Activated T-helper 1 cell treated with anti-CD3 and anti-CD28 coated beads, Interleukin-2, amount 50 U/mL, for 16 hours (primary cell): ENCODE measurements at regions not wholly inside any gene's neighbourhood (a gene's known extent, or its start where the extent isn't known, plus 50 kb on each side); places are given as distances from the start of the nearest gene placed in this dataset.

Source experiments
- DNase-seq, 2 donors: peaks; one replicate each; pipeline ENCODE4 v3.0.0-alpha.2; 2020; ENCODE audit warnings: low read depth in 1 of 2, low spot score in 1 of 2

- no peak for DNase-seq
Measured at GRCh38 chr18:24561369-24561965, 101.0 kb downstream of the HRH4 start.

- DNase-seq: no peak
Measured at GRCh38 chr18:24567199-24567598, 106.8 kb downstream of the HRH4 start.

- DNase-seq: no peak
Measured at GRCh38 chr18:24570716-24571115, 110.3 kb downstream of the HRH4 start.

- DNase-seq: no peak
Measured at GRCh38 chr18:24582771-24583170, 122.3 kb downstream of the HRH4 start.

DNA sequence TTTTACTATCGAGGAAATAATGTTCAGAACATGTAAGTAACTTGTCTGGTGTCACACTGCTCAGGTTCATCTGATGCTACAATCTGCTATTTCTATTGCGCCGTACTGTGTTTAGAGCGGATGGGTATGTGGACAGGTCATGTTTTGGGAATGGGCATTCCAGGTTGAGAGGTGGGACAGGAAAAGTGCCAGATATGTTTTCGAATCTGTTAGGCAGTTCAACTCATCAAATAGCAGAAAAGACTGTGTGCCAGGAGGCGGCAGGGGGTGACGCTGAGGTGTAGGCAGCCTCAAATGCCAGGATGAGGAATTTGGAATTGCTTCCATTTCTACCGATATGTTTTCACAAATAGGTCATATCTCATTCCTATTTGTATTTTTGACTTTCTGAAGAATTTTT is 123.8 kb downstream of the HRH4 start:
- DNase-seq: no peak

GRCh38 chr18:24584813-24585212 is 124.4 kb downstream of the HRH4 start:
- DNase-seq: no peak

DNA sequence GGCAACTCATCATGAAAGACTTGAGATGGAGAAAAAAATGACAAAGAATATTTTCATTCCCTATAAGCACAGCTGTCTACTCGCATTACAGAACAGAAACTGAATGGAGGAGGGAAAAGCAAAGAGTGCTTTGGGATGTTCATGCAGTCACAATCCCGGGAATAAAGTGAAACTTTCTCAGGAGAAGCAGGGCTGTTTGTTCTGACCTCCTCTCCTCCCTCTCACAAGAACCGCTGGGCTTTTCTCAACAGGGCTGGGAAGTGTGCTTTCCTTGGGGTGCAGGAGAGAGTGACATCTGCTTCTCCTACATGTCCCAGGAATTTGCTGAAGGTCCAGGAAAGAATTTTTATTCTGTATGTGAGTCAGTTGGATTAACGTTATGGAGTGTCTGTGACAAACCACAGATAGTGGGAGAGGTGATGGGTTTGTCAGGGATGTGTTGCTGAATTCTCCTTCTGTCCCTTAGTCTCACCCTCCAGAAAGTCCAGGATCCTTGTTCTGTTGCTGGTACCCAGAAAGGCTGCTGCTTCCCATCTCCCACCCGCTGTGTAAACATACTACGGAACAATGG is 125.6 kb downstream of the HRH4 start:
- no peak for DNase-seq

- no peak for DNase-seq
Measured at GRCh38 chr18:24586662-24587360, 126.4 kb downstream of the HRH4 start.

- no peak for DNase-seq
Measured at GRCh38 chr18:24588440-24588839, 128.0 kb downstream of the HRH4 start.

DNA sequence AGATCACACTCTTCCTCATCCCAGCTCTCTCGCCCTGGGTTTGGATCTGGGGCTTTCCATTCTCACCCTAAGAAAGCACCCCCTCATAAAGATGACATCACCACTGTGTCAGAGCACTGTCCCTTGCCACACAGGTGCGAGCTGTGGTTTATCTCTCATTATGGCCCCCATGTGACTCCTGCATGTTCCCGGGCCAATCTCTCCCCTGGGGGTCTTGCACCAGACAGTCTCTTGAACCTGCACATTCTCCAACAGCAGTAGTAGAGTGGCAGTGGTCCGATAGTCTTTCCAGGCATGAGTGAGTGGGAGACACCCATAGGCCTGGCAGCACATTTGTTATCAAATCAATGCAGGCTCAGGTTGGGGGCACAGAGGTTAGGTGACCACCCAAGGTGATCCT is 130.5 kb downstream of the HRH4 start:
- DNase-seq: no peak

- no peak for DNase-seq
Measured at GRCh38 chr18:24593401-24593800, 133.0 kb downstream of the HRH4 start.

- no peak for DNase-seq
Measured at GRCh38 chr18:24593886-24594285, 133.4 kb downstream of the HRH4 start.

GRCh38 chr18:24595561-24596031 is 135.2 kb downstream of the HRH4 start:
- DNase-seq: no peak

DNA sequence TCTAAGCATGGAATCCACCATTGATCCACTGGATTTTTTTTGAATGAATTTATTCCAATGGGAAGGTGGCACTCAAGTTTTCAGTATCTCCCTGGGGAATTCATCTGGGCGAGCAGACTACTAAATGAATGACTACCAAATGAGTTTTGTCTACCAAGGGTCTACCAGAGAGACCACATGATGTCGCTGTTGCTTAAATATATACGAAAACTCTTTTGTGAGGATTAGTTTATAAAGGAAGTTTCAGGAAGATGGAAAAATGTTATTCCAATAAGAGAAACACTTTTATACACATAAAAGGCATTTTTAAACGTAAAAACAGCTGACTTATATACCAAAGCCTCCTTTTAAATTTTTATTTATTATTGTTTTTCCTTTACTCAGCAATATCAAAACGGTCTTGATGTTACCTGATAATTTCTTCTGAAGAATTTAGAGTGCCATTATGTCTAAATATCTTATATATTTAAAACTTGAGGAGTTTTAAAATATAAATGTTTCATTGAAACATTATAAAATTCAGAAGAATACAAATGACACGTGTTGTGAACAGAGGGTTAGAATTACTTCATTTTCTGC is 139.7 kb downstream of the HRH4 start:
- DNase-seq: no peak

DNA sequence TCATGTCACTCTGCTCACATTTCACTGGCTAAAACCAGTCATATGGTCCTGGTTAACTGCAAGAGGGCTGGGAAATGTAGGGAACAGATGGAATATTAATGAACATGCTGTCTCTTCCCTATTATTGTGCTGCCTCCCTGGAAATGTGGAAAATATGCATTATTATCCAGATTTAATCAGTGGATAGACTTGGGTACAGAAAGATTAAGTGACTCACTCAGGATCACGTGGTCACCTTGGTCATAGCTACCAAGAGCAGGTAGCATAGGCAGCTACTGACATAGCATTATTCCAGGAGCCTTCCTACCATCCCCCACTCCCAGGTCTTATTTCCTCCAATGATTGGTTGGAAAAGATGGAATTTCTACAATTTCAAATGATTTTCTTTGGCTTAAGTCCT is 141.1 kb downstream of the HRH4 start:
- no peak for DNase-seq

GRCh38 chr18:24602201-24602600 is 141.8 kb downstream of the HRH4 start:
- no peak for DNase-seq

GRCh38 chr18:24603151-24603550 is 142.7 kb downstream of the HRH4 start:
- no peak for DNase-seq

DNA sequence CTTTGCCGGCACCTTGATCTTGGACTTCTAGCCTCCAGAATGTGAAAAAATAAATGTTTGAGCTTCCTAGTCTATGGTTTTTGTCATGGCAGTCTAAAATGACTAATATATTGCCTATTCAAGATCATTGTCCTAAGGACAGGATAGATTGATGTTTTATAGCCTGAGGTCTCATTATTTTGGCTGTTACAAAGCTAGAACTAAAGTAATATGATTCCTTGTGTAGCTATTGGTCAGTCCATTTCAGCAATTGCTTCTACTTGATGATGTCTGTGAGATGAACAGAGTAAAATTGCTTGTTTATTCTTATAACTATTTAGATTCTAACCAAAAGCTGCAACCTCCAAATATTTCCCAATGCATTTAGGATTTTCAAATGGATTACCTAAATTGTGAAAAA is 145.0 kb downstream of the HRH4 start:
- DNase-seq: no peak

- DNase-seq: no peak
Measured at GRCh38 chr18:24609254-24609653, 148.8 kb downstream of the HRH4 start.

DNA sequence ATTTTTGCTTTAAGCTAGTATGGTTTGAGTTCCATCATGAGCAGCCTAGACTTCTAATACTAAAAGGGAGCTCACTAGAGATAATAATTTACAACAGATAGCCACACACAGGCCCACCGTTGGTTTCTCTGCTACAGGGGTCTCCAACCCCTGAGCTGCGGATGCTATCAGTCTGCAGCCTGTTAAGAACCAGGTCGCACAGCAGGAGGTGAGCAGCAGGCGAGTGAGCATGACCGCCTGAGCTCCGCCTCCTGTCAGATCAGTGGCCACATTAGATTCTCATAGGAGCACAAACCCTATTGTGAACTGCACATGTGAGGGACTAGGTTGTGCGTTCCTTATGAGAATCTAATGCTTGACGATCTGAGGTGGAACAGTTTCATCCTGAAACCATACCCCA is 150.6 kb downstream of the HRH4 start:
- no peak for DNase-seq

DNA sequence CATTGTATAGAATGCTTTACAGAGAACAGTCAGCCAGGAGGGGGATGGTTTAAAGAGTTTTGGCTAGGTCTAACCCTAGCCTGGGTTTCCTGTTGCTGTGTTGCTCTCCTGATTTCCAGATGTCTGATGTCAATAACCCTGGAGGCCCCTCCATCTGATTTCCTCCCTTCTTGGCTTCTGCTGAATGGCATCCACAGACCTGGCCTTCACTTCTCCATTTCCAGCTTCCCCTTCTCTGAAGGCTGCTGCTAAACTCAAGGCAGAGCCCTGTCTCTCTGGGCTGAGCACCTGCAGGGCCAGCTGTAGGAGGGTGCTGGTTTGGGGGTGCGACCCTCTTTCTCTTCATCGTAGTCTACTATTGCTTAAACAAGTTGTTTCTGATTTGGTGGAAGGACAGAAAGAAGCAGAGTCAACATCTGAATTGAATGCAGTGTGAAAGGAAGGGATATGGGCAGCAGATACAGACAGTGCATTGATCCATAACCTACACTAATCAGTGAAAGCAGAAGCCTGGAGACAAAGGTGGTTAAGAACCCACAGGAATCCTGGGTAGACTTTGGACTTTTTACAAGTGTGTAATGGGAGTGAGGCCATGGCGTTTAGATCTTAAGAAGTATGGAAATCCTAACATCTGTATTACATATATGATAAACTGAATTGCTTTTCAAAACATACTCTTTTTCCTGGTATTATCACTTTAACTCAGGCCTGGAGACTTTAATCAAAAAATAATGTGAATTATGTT is 153.6 kb downstream of the HRH4 start:
- DNase-seq: no peak

GRCh38 chr18:24616653-24617052 is 156.2 kb downstream of the HRH4 start:
- no peak for DNase-seq
